Chondrocyte (in vitro differentiated cells): ENCODE measurements at regions not wholly inside any gene's neighbourhood (a gene's known extent, or its start where the extent isn't known, plus 50 kb on each side); places are given as distances from the start of the nearest gene placed in this dataset.

Experiments used
- DNase-seq: peaks from one replicate; pipeline ENCODE4 v3.0.0; 2021; ENCODE audit warnings: mixed read lengths, low spot score
- H3K27ac Mint-ChIP-seq: one replicate; pipeline ENCODE4 v1.8.0; 2021; ENCODE audit warnings: mild to moderate bottlenecking, moderate library complexity, mixed read lengths; ENCODE audit not compliant: unreplicated experiment
- H3K27me3 Mint-ChIP-seq: 2 replicates; pipeline ENCODE4 v1.8.0; 2021; ENCODE audit warnings: low read depth, mixed read lengths
- H3K36me3 Mint-ChIP-seq: 2 replicates; pipeline ENCODE4 v1.8.0; 2021; ENCODE audit warnings: low read depth, mixed read lengths
- H3K4me1 Mint-ChIP-seq: 2 replicates; pipeline ENCODE4 v1.8.0; 2021; ENCODE audit warnings: low read depth, mild to moderate bottlenecking, mixed read lengths
- H3K4me3 Mint-ChIP-seq: one replicate; pipeline ENCODE4 v1.8.0; 2021; ENCODE audit warnings: mild to moderate bottlenecking, moderate library complexity, mixed read lengths; ENCODE audit not compliant: unreplicated experiment
- H3K9me3 Mint-ChIP-seq: 2 replicates; pipeline ENCODE4 v1.8.0; 2021; ENCODE audit warnings: low read depth, mixed read lengths
- TF ChIP-seq, protein P1 (sequence below): fragments of 200-600 bp; sonication (generic); IDR thresholded peaks from 2 replicates; pipeline ENCODE4 v1.5.0; 2021; ENCODE audit warnings: antibody characterized with exemption, mild to moderate bottlenecking, moderate library complexity

DNA sequence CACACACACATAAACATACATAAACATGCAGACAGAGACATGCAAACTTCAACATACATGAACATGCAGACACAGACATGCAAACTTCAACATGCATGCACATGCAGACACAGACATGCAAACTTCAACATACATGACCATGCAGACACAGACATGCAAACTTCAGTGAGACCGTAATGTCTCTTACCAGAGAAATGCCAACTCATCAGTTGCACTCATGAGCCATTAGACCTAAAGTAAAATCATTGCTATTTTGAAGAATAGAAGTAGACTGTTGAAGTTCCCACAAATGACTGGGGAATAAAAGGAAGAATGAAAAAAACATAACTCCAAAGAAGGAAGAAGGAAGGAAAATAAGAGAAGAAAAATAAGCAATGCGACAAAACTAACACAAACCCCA, 1044.0 kb upstream of the TMEM132C start:
- Mint-ChIP-seq H3K36me3 (no peaks in the 10 kb centered on the region), H3K9me3 (peaks cover 2% of the 10 kb centered on the region), H3K4me3 (no peak overlapping the region), H3K27ac (no peak overlapping the region), H3K27me3 (peaks cover 6% of the 10 kb centered on the region), H3K4me1 (no peaks in the 10 kb centered on the region)
- TF ChIP-seq, protein P1, sequence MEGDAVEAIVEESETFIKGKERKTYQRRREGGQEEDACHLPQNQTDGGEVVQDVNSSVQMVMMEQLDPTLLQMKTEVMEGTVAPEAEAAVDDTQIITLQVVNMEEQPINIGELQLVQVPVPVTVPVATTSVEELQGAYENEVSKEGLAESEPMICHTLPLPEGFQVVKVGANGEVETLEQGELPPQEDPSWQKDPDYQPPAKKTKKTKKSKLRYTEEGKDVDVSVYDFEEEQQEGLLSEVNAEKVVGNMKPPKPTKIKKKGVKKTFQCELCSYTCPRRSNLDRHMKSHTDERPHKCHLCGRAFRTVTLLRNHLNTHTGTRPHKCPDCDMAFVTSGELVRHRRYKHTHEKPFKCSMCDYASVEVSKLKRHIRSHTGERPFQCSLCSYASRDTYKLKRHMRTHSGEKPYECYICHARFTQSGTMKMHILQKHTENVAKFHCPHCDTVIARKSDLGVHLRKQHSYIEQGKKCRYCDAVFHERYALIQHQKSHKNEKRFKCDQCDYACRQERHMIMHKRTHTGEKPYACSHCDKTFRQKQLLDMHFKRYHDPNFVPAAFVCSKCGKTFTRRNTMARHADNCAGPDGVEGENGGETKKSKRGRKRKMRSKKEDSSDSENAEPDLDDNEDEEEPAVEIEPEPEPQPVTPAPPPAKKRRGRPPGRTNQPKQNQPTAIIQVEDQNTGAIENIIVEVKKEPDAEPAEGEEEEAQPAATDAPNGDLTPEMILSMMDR: no peak
- no peak for DNase-seq

DNA sequence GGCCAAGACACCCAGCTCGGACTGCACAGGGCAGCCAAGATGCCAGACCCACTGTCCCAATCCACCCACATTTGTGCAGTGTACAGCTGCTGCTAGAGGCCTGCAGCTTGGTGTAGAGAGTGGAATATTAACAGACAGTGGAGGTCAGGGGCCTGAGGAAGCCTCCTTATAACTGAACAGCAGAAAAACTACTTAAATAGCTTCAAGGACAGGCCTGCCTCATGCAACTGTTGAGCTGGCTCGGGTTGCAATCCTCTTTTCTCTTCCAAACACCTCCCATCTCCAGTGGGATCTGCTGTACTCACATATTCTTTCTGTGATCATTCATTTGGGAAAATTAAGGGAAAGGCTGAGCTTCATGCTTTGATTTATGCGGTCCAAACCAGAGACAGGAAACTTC, 1043.2 kb upstream of the TMEM132C start:
- Mint-ChIP-seq H3K4me1 (no peaks in the 10 kb centered on the region), H3K4me3 (no peak overlapping the region), H3K27me3 (peaks cover 5% of the 10 kb centered on the region), H3K27ac (no peak overlapping the region), H3K9me3 (peaks cover 2% of the 10 kb centered on the region), H3K36me3 (no peaks in the 10 kb centered on the region)
- TF ChIP-seq, protein P1: no peak
- DNase-seq: no peak

DNA sequence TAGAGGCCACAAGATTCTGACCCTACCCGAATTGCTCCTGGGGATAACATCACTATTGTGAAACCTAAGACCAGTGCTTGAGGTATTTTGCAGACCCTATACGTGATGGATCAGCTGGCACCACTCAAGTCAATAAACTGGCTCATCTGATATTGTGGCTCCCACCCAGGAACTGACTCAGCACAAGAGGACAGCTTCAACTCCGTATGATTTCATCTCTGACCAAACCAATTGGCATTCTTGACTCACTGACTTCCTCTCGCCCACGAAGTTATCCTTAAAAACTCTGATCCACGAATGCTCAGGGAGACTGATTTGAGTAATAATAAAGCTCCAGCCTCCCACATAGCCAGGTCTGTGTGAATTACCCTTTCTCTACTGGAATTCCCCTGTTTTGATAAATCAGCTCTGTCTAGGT, 1036.1 kb upstream of the TMEM132C start:
- no peak for DNase-seq
- Mint-ChIP-seq H3K27ac (peak overlapping the region; percentile 72), H3K27me3 (no peaks in the 10 kb centered on the region), H3K4me1 (peaks cover 10% of the 10 kb centered on the region), H3K9me3 (no peaks in the 10 kb centered on the region), H3K36me3 (no peaks in the 10 kb centered on the region), H3K4me3 (no peak overlapping the region)
- TF ChIP-seq, protein P1: no peak

DNA sequence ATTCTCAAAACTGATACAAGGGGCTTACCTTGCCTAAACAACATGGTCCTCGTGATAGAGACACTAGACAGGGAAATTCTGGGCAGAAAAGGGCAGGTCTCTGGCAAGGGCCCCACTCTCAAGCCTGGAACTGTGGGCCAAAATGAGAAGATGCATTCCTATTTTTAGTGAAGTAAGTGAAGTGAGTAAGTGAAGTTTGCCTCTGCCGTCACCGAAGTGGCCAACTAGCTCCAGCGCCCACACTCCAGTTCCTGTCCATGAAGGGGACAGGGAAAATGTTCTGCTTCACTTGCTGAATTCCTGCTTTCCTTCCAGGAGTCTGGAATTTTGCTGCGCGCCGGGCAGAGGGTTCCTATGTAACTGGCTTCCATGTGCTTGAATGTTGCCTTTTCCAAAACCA, 1035.6 kb upstream of the TMEM132C start:
- H3K4me3 Mint-ChIP-seq: no peak overlapping the region
- H3K27ac Mint-ChIP-seq: peak overlapping the region; percentile 72
- H3K4me1 Mint-ChIP-seq: peaks cover 10% of the 10 kb centered on the region

DNA sequence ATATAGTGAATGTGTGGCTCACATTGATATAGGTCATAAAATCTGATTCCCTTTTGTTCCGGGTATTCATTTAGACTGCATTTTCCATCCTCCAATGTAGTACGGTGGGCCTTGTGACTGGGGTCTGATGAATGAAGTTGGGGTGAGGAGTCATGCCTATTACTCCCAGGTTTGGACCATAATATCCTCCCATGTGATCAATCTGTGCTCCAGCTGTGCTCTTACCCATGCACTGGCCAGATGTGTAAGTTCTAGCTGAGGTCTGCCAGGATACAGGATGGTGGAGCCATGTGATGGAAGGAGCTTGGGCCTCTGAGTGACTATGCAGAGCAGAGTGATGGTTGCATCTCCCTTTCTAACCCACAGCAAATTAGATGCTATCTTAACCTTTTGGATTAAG, 1034.0 kb upstream of the TMEM132C start:
- DNase-seq: no peak
- H3K36me3 Mint-ChIP-seq: no peaks in the 10 kb centered on the region
- no peaks in the 10 kb centered on the region for H3K27me3 Mint-ChIP-seq

More for the DNA sequence above, 1035.6 kb upstream of the TMEM132C start:
- no peaks in the 10 kb centered on the region for H3K36me3 Mint-ChIP-seq
- TF ChIP-seq, protein P1: no peak
- H3K9me3 Mint-ChIP-seq: no peaks in the 10 kb centered on the region
- DNase-seq: no peak
- no peaks in the 10 kb centered on the region for H3K27me3 Mint-ChIP-seq

More for the DNA sequence above, 1034.0 kb upstream of the TMEM132C start:
- Mint-ChIP-seq H3K4me1 (peaks cover 10% of the 10 kb centered on the region), H3K9me3 (no peaks in the 10 kb centered on the region), H3K27ac (no peak overlapping the region), H3K4me3 (no peak overlapping the region)
- TF ChIP-seq, protein P1: no peak
